NCI-H2196 (cell line): ENCODE measurements at regions not wholly inside any gene's neighbourhood (a gene's known extent, or its start where the extent isn't known, plus 50 kb on each side); places are given as distances from the start of the nearest gene placed in this dataset.
"Not testable (repeated sequence)": the region's sequence is repeated elsewhere in the genome, so short reads cannot be mapped to it uniquely, and the experiment has no call there.

ENCODE experiments used
- DNase-seq: peaks from one replicate; lab custom pipeline; 2025; ENCODE audit not compliant: unreplicated experiment; lab: John Stamatoyannopoulos, UW

DNA sequence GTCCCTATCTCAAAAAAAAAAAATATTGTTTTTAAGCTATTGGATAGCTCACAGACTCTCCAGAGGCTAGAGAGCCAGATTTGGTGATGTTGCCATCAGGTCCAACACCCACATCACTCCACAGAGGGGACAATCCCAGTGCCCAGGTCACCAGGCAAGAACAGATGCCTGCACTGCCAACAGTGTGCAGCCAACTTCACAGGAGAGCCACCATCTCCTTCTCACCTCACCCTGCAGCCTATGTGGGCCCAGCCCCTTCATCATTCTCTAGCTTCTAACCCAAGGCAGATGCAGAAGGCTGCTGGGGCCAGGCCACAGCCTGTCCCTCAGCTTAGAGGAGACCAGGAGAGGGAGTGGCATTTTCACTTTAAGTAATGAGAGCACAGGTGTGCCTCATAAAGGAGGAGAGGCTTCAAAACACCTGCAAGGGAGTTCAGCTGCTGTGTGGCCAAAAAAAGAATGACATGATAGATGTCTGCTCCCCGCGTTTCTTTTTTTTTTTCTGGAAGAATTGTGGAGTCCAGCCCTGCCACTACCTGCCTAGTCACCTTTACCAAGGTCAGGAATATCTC lies 98.0 kb upstream of the ZSWIM2 start:
- DNase-seq: no peak

DNA sequence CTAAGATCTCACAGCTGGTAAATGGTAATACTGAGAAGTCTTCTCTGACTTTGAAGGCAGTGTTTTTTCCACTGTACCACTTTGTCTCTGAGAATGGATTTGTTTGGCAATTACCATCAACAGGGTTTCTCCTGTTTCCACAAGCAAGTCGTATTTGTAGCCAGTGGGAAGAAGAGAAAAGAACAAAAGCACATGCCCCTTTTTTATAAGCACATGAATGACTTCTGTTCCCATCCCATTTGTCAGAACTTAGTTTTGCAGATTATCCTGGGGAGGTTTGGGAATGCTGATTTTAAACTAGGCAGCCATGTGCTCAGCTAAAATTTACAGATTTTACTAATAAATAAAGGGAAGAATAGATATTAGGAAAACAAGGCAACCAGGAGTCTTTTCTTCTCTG lies 92.9 kb upstream of the ZSWIM2 start:
- DNase-seq: no peak

DNA sequence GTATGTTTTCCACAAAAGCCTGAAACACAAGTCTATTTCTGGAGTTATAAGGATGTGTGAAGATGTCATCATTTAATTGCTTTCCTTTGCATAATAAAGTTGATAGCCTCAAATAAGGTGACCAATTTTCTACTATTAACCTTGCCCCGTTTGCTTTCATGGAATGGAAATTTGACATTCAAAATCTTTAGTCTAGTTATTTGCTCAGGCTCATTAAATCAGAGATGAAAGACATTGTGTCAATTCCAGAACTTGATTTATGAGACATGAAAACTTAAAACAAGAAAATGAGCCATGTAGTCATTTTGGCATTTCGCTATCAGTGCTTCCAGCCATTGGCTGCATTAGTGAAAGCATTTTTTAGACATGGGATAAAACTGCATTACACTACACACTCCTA lies 91.5 kb upstream of the ZSWIM2 start:
- DNase-seq: no peak

- no peak for DNase-seq
These were observed 85.5 kb upstream of the ZSWIM2 start for GRCh38 chr2:186934420-186934819.

GRCh38 chr2:186927867-186928191 lies 78.9 kb upstream of the ZSWIM2 start:
- no peak for DNase-seq

GRCh38 chr2:186927185-186927866 lies 78.4 kb upstream of the ZSWIM2 start:
- DNase-seq: no peak

DNA sequence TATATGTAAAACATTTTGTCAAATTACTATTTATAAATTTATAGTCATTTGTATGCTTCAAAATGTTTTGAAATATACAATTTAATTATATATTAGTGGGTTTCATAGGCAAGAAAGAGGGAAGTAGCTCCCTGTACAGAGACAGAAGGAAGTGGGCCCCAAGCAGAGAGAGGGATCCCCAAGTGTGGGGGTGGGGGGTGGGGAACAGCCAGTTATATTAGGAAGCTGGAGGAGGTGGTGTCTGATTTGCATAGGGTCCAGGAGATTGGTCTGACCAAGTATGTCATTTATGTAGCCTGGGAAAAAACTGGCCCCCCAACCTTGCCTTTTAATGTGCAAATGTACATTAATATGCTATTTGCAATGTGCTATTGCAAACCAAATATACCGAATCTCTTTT lies 76.5 kb upstream of the ZSWIM2 start:
- DNase-seq: no peak

- DNase-seq: not testable (repeated sequence)
These were observed 73.3 kb upstream of the ZSWIM2 start for GRCh38 chr2:186922316-186922715.

GRCh38 chr2:186919296-186919695 lies 70.3 kb upstream of the ZSWIM2 start:
- DNase-seq: no peak

GRCh38 chr2:186918495-186918894 lies 69.5 kb upstream of the ZSWIM2 start:
- no peak for DNase-seq

- DNase-seq: no peak
These were observed 68.9 kb upstream of the ZSWIM2 start for GRCh38 chr2:186917866-186918265.

DNA sequence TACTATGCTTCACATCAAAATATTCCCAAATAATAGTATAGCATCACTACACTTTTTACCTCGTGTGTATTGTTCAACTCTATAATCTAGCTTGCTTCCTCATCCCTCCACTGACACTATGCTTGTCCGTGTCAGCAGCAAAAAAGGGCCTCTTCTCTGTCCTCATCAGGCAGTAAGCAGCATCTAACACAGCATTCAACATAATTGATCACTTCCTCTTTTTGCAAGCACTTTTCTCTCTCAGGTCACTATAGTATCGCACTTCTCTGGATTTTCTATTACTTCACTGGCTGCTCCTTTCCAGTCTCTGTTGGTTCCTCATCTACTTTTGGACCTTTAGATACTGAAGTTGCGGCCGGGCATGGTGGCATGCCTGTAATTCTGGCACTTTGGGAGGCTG lies 64.9 kb upstream of the ZSWIM2 start:
- DNase-seq: no peak

DNA sequence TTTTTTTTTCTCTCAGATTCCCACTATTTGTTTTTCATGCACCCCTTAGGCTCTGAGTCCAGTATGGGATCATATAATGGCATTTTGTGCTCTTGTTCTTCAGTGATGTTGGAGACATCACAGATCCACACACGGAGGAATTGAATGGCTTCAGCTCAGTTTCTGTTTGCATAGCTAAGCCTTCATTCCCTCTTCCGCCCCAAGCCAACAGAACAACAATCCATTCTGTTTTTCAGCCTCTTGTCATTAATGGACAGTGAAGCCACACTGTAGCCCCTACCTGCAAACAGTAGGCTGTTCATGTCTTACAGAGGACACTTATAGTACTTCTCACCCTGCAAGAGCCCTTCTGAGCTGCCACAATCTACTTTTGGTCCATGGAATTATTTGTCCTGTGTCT lies 64.0 kb upstream of the ZSWIM2 start:
- DNase-seq: no peak

DNA sequence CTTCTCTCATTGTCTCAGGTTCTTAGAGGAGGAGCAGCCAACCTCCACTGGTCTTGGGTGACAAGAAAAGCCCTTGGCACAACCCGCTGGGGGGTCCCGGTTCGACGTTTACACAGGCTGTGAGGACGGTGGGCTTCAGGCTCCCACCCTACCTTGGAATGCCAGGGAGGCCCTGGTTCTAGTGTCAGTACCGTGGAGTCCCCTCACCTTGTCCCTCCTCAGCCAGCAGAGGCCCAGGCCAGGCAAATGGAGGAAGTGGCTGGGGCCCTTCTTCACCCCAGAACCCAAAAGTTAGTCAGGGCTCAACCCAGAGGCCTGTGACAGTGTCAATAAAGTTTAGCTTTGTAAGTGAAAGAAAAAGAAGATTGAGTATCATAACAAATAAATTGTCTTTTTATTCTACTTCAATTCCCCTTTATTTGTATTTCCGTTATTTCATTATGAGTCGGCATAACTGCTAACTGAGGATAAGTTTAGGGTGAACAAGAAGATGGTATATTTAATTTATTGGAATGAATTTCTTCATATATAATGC lies 62.6 kb upstream of the ZSWIM2 start:
- no peak for DNase-seq

DNA sequence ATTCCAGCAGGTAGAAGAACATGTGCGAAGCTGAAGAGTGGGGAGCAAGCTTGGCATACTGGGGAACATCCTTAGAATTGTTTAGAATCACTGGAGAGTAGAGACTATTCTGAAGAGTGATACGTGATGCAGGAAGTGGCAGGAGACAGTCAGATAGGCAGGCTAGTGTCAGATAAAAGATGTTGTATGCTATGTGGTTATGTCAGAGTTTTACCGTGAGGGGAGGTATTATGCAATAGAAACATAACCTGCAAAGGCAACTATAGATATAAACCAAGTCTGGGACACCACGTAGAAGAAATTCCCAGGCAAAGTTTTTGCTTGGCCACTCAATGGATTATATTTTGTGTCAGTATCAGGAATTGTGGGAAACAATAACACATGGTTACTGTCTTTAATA lies 62.0 kb upstream of the ZSWIM2 start:
- DNase-seq: no peak

DNA sequence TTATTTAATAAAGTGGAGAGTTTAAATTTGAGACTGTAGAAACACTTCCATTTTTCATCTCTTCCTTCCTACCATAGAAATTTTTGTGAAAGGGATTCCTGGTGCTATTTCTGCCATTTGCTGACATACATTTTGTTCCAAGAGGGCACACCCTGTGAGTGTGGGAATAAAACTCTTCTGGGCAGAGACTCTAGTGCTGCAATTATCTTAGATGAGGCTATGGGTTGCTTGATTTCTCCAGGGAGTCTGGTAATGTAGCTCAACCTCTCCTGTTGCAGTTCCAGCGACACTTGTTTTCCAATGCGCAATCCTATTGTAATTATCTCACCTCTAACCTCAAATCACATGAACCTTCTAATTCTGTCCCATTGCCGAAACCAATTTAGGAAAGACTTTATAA lies 60.1 kb upstream of the ZSWIM2 start:
- no peak for DNase-seq

GRCh38 chr2:186907897-186908296 lies 58.9 kb upstream of the ZSWIM2 start:
- DNase-seq: no peak

DNA sequence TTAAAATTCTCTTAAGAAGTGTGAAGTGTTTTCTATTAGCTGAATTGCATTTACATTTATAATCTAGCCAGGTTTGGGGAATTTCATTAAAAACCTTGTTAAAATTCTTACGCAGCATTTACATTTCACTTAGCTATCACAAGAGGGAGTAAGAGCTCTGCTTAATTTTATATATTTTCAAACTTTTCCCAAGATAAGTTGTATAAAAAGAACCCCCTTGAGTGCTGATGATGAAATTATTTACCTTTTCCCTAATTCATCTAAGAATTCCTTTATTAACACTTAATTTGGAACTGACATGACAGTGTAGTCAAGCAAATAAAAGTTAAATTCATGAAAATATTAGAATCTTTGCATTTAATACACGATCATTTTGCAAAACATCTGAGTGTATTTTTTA lies 54.2 kb upstream of the ZSWIM2 start:
- DNase-seq: no peak
